ENCODE measurements at regions not wholly inside any gene's neighbourhood (a gene's known extent, or its start where the extent isn't known, plus 50 kb on each side); places are given as distances from the start of the nearest gene placed in this dataset.

GRCh38 chr4:24298911-24299310 is 285.4 kb downstream of the DHX15 start:
- TF ChIP-seq CTCF (IDR thresholded peaks at IDR 0.05) (no peak), POLR2A (IDR thresholded peaks at IDR 0.05) (no peak)
